ENCODE measurements at regions not wholly inside any gene's neighbourhood (a gene's known extent, or its start where the extent isn't known, plus 50 kb on each side); places are given as distances from the start of the nearest gene placed in this dataset.

DNA sequence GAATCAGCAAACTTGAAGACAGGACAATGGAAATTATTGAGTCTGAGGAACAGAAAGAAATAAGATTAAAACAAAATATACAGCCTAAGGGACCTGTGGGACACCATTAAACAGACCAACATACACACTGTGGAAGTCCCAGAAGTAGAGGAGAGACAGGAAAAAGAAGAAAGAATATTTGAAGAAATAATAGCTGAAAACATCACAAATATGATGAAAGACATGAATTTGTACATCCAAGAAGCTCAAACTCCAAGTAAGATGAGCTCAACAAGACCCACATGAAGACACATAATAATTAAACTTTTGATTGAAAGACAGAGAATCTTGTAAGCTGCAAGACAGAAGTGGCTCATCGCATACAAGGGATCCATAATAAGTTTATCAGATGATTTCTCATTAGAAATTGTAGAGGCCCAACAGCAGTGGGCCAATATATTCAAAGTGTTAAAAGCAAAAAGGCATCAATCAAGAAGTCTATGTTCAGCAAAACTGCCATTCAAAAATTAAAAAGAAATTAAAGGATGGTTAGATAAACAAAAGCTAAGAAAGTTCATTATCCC lies 311.3 kb upstream of the ADGRL2 start:
- TF ChIP-seq, protein P1, sequence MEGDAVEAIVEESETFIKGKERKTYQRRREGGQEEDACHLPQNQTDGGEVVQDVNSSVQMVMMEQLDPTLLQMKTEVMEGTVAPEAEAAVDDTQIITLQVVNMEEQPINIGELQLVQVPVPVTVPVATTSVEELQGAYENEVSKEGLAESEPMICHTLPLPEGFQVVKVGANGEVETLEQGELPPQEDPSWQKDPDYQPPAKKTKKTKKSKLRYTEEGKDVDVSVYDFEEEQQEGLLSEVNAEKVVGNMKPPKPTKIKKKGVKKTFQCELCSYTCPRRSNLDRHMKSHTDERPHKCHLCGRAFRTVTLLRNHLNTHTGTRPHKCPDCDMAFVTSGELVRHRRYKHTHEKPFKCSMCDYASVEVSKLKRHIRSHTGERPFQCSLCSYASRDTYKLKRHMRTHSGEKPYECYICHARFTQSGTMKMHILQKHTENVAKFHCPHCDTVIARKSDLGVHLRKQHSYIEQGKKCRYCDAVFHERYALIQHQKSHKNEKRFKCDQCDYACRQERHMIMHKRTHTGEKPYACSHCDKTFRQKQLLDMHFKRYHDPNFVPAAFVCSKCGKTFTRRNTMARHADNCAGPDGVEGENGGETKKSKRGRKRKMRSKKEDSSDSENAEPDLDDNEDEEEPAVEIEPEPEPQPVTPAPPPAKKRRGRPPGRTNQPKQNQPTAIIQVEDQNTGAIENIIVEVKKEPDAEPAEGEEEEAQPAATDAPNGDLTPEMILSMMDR (IDR thresholded peaks at IDR 0.05): no peak
- no peak for TF ChIP-seq POLR2AphosphoS5 (IDR thresholded peaks at IDR 0.05)
- TF ChIP-seq POLR2A (IDR thresholded peaks at IDR 0.05; ENCODE audit: low read depth): no peak
- no peak for TF ChIP-seq EP300 (IDR thresholded peaks at IDR 0.05)
